Neuronal stem cell (in vitro differentiated cells): ENCODE measurements at regions not wholly inside any gene's neighbourhood (a gene's known extent, or its start where the extent isn't known, plus 50 kb on each side); places are given as distances from the start of the nearest gene placed in this dataset.

Source experiments
- DNase-seq: peaks from one replicate; pipeline ENCODE4 v3.0.0-alpha.2; 2013; ENCODE audit warnings: low spot score
- H2AFZ ChIP-seq: one replicate; pipeline ENCODE4 v1.6.1; 2013; ENCODE audit warnings: mild to moderate bottlenecking, low read length, inconsistent platforms
- H2AK5ac ChIP-seq: 2 replicates; pipeline ENCODE4 v1.6.1; 2013; ENCODE audit warnings: low read depth, mild to moderate bottlenecking, inconsistent platforms, low read length, moderate library complexity, mixed read lengths
- H2BK120ac ChIP-seq: 2 replicates; pipeline ENCODE4 v1.6.1; 2013; ENCODE audit warnings: low read depth, mild to moderate bottlenecking, inconsistent platforms, low read length, moderate library complexity, mixed read lengths
- H2BK12ac ChIP-seq: one replicate; pipeline ENCODE4 v1.6.1; 2013; ENCODE audit warnings: low read length, inconsistent platforms
- H2BK15ac ChIP-seq: 2 replicates; pipeline ENCODE4 v1.6.1; 2013; ENCODE audit warnings: mild to moderate bottlenecking, low read length, inconsistent platforms, mixed read lengths
- H2BK5ac ChIP-seq: one replicate; pipeline ENCODE4 v1.6.1; 2013; ENCODE audit warnings: inconsistent platforms, mild to moderate bottlenecking, low read length, moderate library complexity
- H3K14ac ChIP-seq: one replicate; pipeline ENCODE4 v1.6.1; 2013; ENCODE audit warnings: low read length, inconsistent platforms
- H3K18ac ChIP-seq: 2 replicates; pipeline ENCODE4 v1.6.1; 2013; ENCODE audit warnings: low read length, inconsistent platforms
- H3K23ac ChIP-seq: 2 replicates; pipeline ENCODE4 v1.6.1; 2013; ENCODE audit warnings: low read depth, mild to moderate bottlenecking, mixed read lengths, low read length, inconsistent platforms; ENCODE audit not compliant: poor library complexity
- H3K27ac ChIP-seq: replicated peaks from 3 replicates; pipeline ENCODE4 v1.5.1; 2013; ENCODE audit warnings: low read length, inconsistent platforms
- H3K27me3 ChIP-seq, 3 experiments: 2 replicates each; pipeline ENCODE4 v1.6.1; 2013; ENCODE audit warnings: low read length in 3 of 3, mild to moderate bottlenecking in 2 of 3, inconsistent platforms in 1 of 3, low read depth in 1 of 3, mixed read lengths in 1 of 3, moderate library complexity in 1 of 3; ENCODE audit not compliant: control insufficient read depth in 3 of 3, insufficient read depth in 3 of 3
- H3K36me3 ChIP-seq, 2 donors: replicated peaks in 1 of 2; 2 replicates each; pipeline ENCODE4 v1.6.1; 2013; ENCODE audit warnings: low read length in 2 of 2; ENCODE audit not compliant: control insufficient read depth in 2 of 2, insufficient read depth in 2 of 2
- H3K4ac ChIP-seq: 2 replicates; pipeline ENCODE4 v1.6.1; 2013; ENCODE audit warnings: inconsistent platforms, mild to moderate bottlenecking, low read length, moderate library complexity
- H3K4me1 ChIP-seq, 2 donors: 1 replicate in 1 of 2; 2 replicates in 1 of 2; pipeline ENCODE4 v1.6.1; 2013; ENCODE audit warnings: low read length in 2 of 2, low read depth in 1 of 2; ENCODE audit not compliant: control insufficient read depth in 2 of 2, insufficient read depth in 1 of 2
- H3K4me2 ChIP-seq: one replicate; pipeline ENCODE4 v1.6.1; 2013; ENCODE audit warnings: mild to moderate bottlenecking, low read length, inconsistent platforms; ENCODE audit not compliant: insufficient read depth, poor library complexity, severe bottlenecking
- H3K4me3 ChIP-seq, 2 donors: 2 replicates each; pipeline ENCODE4 v1.5.1; 2013; ENCODE audit warnings: low read length in 2 of 2, mild to moderate bottlenecking in 2 of 2, inconsistent platforms in 1 of 2, moderate library complexity in 1 of 2
- H3K79me1 ChIP-seq: one replicate; pipeline ENCODE4 v1.6.1; 2013; ENCODE audit warnings: low read depth, mild to moderate bottlenecking, inconsistent platforms, low read length, moderate library complexity
- H3K9ac ChIP-seq: one replicate; pipeline ENCODE4 v1.6.1; 2013; ENCODE audit warnings: mild to moderate bottlenecking, low read depth, low read length, inconsistent platforms; ENCODE audit not compliant: poor library complexity
- H3K9me3 ChIP-seq, 2 donors: replicated peaks in 1 of 2; 2 replicates each; pipeline versions ENCODE3 to v1.6.1; 2013; ENCODE audit warnings: low read length in 2 of 2, mild to moderate bottlenecking in 2 of 2, inconsistent platforms in 1 of 2, low read depth in 1 of 2, mixed read lengths in 1 of 2, moderate library complexity in 1 of 2; ENCODE audit not compliant: control insufficient read depth in 2 of 2, insufficient read depth in 1 of 2
- H4K8ac ChIP-seq: one replicate; pipeline ENCODE4 v1.6.1; 2013; ENCODE audit warnings: low read depth, mild to moderate bottlenecking, inconsistent platforms, low read length, moderate library complexity
- H4K91ac ChIP-seq: one replicate; pipeline ENCODE4 v1.6.1; 2013; ENCODE audit warnings: low read length, low read depth, mild to moderate bottlenecking, inconsistent platforms; ENCODE audit not compliant: poor library complexity
- WGBS, 2 donors: extraction: QIAGEN DNeasy Blood & Tissue Kit; methylation state at CpG; one replicate each; pipeline ENCODE4 v1.1.7; 2013; ENCODE audit warnings: missing lambda C conversion rate in 2 of 2, mixed read lengths in 1 of 2; ENCODE audit not compliant: insufficient read length in 2 of 2, insufficient replicate concordance in 1 of 2; ENCODE audit errors: extremely low coverage in 2 of 2; 5-methylcytosine and 5-hydroxymethylcytosine counted together

DNA sequence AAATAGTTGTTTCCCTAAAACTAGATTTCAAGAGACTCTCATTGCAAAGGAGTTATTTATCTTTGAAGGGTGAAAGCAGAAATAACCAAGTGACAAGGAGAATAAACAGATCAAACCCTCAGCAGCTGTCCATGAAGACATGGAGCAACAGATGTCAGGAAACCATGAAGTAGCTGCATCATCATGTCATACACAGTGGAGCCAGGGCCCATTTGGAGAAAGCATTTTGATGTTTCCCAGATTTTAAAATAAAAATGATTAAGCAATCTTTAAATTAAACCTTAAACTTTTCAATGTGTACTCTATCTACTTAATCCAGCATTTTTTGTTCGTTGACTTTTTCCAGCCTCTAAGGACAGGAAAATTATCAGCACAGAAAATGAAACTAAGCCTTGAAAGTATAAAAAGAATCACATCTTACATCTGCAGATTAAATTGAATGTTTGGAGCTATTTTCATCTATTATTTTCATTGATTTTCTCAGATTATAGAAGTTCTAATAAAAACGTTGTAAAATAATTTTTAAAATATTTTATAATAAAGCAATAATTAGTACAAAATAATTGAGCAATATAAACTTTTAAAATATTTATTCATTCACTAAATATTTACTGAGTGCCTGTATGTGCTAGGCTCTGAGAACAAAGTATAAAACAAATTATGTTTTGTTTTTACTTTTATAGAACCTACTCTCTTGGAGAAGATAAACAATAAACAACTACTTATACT lies 860.1 kb downstream of the BCL11A start:
- Histone ChIP-seq H4K91ac (no peak overlapping the region), H3K18ac (no peak overlapping the region), H3K4me2 (no peak overlapping the region), H3K27ac (no peak overlapping the region), H2AFZ (no peak overlapping the region), H3K14ac (no peak overlapping the region), H3K4me1 (peaks cover 0 to 7% of the 10 kb centered on the region in 2 donors), H3K9me3 (no peaks in the 10 kb centered on the region), H3K9ac (no peak overlapping the region), H2BK12ac (no peak overlapping the region), H2AK5ac (no peak overlapping the region), H3K4ac (no peak overlapping the region), H3K36me3 (no peaks in the 10 kb centered on the region), H2BK120ac (no peak overlapping the region), H2BK15ac (no peak overlapping the region), H2BK5ac (no peak overlapping the region), H3K79me1 (no peaks in the 10 kb centered on the region), H3K27me3 (no peaks in the 10 kb centered on the region), H3K4me3 (no peak overlapping the region), H4K8ac (no peak overlapping the region), H3K23ac (no peak overlapping the region)
- no peak for DNase-seq
- WGBS, 2 donors: no CpG with 5 or more reads among the region's 2 CpGs

DNA sequence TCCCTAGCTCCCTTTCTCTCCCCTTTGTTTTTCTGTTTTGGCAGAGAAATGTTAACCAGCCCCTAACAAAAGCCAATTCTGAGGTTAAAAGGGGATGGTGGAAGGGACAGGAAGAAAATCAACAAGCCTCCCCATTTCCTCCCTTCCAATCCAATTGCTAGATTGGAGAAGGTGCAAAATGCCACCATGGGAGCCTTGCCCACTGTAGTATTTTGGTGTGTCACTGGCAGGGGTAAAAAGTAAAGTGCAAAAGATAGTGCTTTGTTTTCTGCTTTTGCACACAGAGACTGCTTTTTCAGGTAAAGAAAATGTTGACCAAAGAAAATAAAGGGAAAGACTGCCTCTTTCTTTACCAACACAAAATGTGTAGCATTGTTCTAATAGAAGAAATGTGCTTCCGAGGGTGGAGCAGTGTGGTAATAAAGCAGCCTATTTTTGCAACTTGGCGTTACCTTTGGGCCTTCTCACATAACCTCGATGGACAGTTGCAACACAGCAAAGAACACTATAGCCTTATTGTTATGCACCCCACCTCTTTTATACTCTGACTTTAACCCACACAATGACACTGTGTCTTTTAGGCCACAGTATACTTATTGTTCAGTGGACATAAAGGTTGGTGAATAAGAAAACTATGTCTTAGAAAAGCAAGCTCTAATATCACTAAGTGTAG lies 861.8 kb downstream of the BCL11A start:
- no peak overlapping the region for H2AFZ ChIP-seq
- no peak overlapping the region for H4K8ac ChIP-seq
- H2BK120ac ChIP-seq: no peak overlapping the region
- no peaks in the 10 kb centered on the region for H3K79me1 ChIP-seq
- no CpG with 5 or more reads among the region's 3 CpGs for WGBS, 2 donors
- no peak overlapping the region for H2AK5ac ChIP-seq
- H2BK12ac ChIP-seq: no peak overlapping the region
- no peak overlapping the region for H3K27ac ChIP-seq
- no peak for DNase-seq
- no peak overlapping the region for H2BK5ac ChIP-seq
- no peak overlapping the region for H3K23ac ChIP-seq
- H3K4me2 ChIP-seq: no peak overlapping the region
- H3K18ac ChIP-seq: no peak overlapping the region
- peaks cover 0 to 7% of the 10 kb centered on the region in 2 donors for H3K4me1 ChIP-seq
- no peak overlapping the region for H3K9ac ChIP-seq
- no peaks in the 10 kb centered on the region for H3K27me3 ChIP-seq
- H3K4me3 ChIP-seq: no peak overlapping the region
- H3K9me3 ChIP-seq: no peaks in the 10 kb centered on the region
- no peak overlapping the region for H4K91ac ChIP-seq
- H2BK15ac ChIP-seq: no peak overlapping the region
- H3K36me3 ChIP-seq: no peaks in the 10 kb centered on the region
- H3K4ac ChIP-seq: no peak overlapping the region
- no peak overlapping the region for H3K14ac ChIP-seq

DNA sequence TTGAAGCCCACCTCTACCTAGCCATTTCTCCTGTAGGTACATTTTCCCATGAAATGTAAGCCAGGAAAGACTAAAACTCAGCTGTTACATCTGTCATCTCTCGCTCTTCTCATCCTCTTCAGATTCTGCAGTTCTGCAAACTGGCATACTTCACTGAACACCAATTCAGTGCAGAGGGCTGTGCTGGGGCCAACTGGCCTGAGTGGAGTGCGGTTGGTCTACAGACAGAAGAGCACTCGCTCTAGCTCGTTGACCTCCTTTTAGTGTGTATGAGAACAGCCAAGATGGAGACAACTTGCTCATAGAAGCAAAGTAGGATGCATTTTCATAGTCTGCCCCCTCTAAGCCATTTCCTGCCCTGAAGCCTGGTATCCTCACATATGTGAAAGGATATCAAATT lies 862.6 kb downstream of the BCL11A start:
- H3K9me3 ChIP-seq: no peaks in the 10 kb centered on the region
- no peak overlapping the region for H3K27ac ChIP-seq
- no peak overlapping the region for H3K18ac ChIP-seq
- no peak overlapping the region for H3K23ac ChIP-seq
- H4K91ac ChIP-seq: no peak overlapping the region
- H2BK5ac ChIP-seq: no peak overlapping the region
- H3K4me2 ChIP-seq: no peak overlapping the region
- H3K4me3 ChIP-seq: no peak overlapping the region
- H3K36me3 ChIP-seq: no peaks in the 10 kb centered on the region
- peaks cover 0 to 7% of the 10 kb centered on the region in 2 donors for H3K4me1 ChIP-seq
- H2AFZ ChIP-seq: no peak overlapping the region
- H3K9ac ChIP-seq: no peak overlapping the region
- H2BK120ac ChIP-seq: no peak overlapping the region
- H3K79me1 ChIP-seq: no peaks in the 10 kb centered on the region
- H4K8ac ChIP-seq: no peak overlapping the region
- no peak overlapping the region for H2BK15ac ChIP-seq
- H3K27me3 ChIP-seq: no peaks in the 10 kb centered on the region
- H2AK5ac ChIP-seq: no peak overlapping the region
- H3K14ac ChIP-seq: no peak overlapping the region
- DNase-seq: no peak
- H3K4ac ChIP-seq: no peak overlapping the region
- no CpG with 5 or more reads among the region's 4 CpGs for WGBS, 2 donors
- H2BK12ac ChIP-seq: no peak overlapping the region

DNA sequence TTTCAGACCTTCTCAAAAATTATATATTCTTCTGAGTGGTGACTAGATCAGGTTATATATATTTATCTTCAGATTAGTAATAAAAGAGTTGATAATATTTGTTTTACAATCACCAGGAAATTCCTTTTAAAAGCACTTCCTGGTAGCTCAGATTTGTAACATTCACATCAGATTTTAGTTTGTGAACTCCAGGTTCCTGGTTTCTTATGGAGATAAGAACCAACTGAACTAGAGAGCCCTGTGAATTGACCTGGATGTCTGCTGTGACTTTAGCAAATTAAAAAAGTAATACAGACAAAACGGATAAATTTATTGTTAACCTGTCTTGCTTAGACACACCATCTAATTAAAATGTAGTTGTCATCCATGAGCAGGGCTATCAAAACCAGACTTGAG lies 868.7 kb downstream of the BCL11A start:
- Histone ChIP-seq H3K4me1 (no peaks in the 10 kb centered on the region), H2BK120ac (no peak overlapping the region), H4K8ac (no peak overlapping the region), H2AK5ac (no peak overlapping the region), H3K4me3 (no peak overlapping the region), H3K36me3 (no peaks in the 10 kb centered on the region), H3K18ac (no peak overlapping the region), H4K91ac (no peak overlapping the region), H3K4ac (no peak overlapping the region), H2BK5ac (no peak overlapping the region), H3K27me3 (no peaks in the 10 kb centered on the region), H2AFZ (no peak overlapping the region), H3K27ac (no peak overlapping the region), H3K9ac (no peak overlapping the region), H2BK15ac (no peak overlapping the region), H3K14ac (no peak overlapping the region), H3K9me3 (no peaks in the 10 kb centered on the region), H3K4me2 (no peak overlapping the region), H3K79me1 (no peaks in the 10 kb centered on the region), H3K23ac (no peak overlapping the region), H2BK12ac (no peak overlapping the region)
- DNase-seq: no peak
- WGBS, 2 donors: no CpG with 5 or more reads among the region's 1 CpG
